ENCODE measurements at regions not wholly inside any gene's neighbourhood (a gene's known extent, or its start where the extent isn't known, plus 50 kb on each side); places are given as distances from the start of the nearest gene placed in this dataset.

DNA sequence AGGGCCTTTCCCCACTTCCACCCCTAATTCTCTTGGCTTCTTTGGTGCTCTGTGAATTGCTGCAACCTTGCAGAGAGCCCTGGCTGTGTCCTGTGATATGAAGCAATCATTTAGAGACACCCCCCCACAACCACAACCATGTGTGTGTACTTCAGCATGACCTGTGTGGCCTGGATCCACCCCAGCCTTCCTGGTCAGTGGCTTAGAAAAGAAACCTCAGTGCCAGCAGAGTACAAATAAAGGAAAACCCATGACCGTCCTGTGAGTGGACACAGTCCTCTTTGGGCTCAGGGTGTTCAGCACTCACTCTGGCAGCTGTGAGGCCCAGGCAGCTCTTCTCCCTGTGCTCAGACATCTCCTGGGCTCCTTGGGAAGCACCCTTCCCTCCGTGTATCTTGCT, 206.6 kb upstream of the DIO3 start:
- peaks cover 12% of the 10 kb centered on the region for H3K4me1 ChIP-seq (ENCODE audit: insufficient read depth, low read length)
- ATAC-seq = no peak

DNA sequence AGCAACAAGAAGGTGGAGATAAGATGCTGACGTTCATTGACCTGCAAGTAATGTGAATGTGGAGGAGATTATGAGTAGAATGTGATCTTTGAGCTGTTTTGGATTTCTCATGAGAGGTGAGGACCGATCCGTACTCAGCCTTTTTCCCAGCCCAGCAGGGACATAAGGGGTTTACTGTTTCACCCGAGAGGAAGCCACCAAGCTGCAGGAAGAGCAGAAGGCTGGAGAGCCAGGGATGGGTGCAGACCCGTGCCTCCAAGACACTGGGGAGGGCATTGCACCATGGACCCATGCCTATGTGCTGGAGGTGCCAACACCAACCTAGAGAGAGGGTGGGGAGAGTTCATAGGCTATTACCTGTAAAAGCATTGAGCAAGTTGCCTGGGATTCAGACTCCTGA, 206.0 kb upstream of the DIO3 start:
- ChIA-PET CTCF (ENCODE audit: low intra/inter-chr PET ratio, low total read pairs) (no interaction called here), POLR2A (no interaction called here)
- DNase-seq (ENCODE audit: low spot score) (no peak), ATAC-seq (no peak), FAIRE-seq (no peak)
- 4% methylated on average over 4 of the region's 5 CpGs for WGBS (ENCODE audit: low lambda C conversion rate)
- intact Hi-C loops (cut with micrococcal nuclease; ENCODE audit: unreplicated experiment) = no loop called here
- Histone ChIP-seq H3K27me3 (ENCODE audit: control insufficient read depth in 1 of 2, insufficient read depth in 2 of 2, low read length in 2 of 2) (peaks cover 0 to 46% of the 10 kb centered on the region in 2 experiments; a peak in 4 of 5 replicates), H3K36me3 (replicated peaks in 1 of 2; ENCODE audit: control insufficient read depth in 1 of 2, insufficient read depth in 2 of 2, low read length in 2 of 2) (no peaks in the 10 kb centered on the region), H2AFZ (ENCODE audit: low read length) (peak overlapping the region; percentile 40), H3K79me2 (ENCODE audit: insufficient read depth, low read length) (no peaks in the 10 kb centered on the region), H3K4me2 (ENCODE audit: low read depth, low read length) (peak overlapping the region; percentile 50), H3K4me3 (replicated peaks in 1 of 3; ENCODE audit: insufficient read depth in 1 of 3, low read depth in 2 of 3, low read length in 3 of 3) (no peak overlapping the region), H3K4me1 (ENCODE audit: insufficient read depth, low read length) (peaks cover 14% of the 10 kb centered on the region), H4K20me1 (ENCODE audit: insufficient read depth, low read length) (no peaks in the 10 kb centered on the region), H3K9ac (ENCODE audit: insufficient read depth, low read depth, low read length) (no peak overlapping the region), H3K27ac (ENCODE audit: extremely low read length, insufficient read depth, low read length) (no peak overlapping the region), H3K9me3 (ENCODE audit: low read length) (no peaks in the 10 kb centered on the region)
- BruUV-seq (replicated peaks) = no TSS peak
- in situ Hi-C loops (cut with HindIII; ENCODE audit: extremely low pct_ligation_motif_present, low pct_unique_long_range_greater_than_20kb) = no loop called here
- TF ChIP-seq ZNF335 (CRISPR knock-in tag; IDR thresholded peaks at IDR 0.05) = no peak
- no peak for TF ChIP-seq STAG1 (CRISPR knock-in tag; IDR thresholded peaks at IDR 0.05)
- TF ChIP-seq MTA3 (CRISPR knock-in tag; IDR thresholded peaks at IDR 0.05) = no peak
- TF ChIP-seq HNRNPL (IDR thresholded peaks at IDR 0.05; ENCODE audit: low read depth, low read length) = no peak
- TF ChIP-seq, protein P1, sequence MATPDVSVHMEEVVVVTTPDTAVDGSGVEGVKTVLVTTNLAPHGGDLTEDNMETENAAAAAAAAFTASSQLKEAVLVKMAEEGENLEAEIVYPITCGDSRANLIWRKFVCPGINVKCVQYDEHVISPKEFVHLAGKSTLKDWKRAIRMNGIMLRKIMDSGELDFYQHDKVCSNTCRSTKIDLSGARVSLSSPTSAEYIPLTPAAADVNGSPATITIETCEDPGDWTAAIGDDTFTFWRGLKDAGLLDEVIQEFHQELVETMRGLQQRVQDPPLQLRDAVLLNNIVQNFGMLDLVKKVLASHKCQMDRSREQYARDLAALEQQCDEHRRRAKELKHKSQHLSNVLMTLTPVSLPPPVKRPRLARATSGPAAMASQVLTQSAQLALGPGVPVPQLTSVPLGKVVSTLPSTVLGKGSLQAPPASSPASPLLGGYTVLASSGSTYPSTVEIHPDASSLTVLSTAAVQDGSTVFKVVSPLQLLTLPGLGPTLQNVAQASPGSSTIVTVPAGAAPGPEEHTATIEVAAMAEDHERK (CRISPR knock-in tag; IDR thresholded peaks at IDR 0.05; ENCODE audit: low read depth) = no peak
- no peak for TF ChIP-seq GPN1 (CRISPR knock-in tag; IDR thresholded peaks at IDR 0.05; ENCODE audit: borderline replicate concordance)
- TF ChIP-seq, protein P2, sequence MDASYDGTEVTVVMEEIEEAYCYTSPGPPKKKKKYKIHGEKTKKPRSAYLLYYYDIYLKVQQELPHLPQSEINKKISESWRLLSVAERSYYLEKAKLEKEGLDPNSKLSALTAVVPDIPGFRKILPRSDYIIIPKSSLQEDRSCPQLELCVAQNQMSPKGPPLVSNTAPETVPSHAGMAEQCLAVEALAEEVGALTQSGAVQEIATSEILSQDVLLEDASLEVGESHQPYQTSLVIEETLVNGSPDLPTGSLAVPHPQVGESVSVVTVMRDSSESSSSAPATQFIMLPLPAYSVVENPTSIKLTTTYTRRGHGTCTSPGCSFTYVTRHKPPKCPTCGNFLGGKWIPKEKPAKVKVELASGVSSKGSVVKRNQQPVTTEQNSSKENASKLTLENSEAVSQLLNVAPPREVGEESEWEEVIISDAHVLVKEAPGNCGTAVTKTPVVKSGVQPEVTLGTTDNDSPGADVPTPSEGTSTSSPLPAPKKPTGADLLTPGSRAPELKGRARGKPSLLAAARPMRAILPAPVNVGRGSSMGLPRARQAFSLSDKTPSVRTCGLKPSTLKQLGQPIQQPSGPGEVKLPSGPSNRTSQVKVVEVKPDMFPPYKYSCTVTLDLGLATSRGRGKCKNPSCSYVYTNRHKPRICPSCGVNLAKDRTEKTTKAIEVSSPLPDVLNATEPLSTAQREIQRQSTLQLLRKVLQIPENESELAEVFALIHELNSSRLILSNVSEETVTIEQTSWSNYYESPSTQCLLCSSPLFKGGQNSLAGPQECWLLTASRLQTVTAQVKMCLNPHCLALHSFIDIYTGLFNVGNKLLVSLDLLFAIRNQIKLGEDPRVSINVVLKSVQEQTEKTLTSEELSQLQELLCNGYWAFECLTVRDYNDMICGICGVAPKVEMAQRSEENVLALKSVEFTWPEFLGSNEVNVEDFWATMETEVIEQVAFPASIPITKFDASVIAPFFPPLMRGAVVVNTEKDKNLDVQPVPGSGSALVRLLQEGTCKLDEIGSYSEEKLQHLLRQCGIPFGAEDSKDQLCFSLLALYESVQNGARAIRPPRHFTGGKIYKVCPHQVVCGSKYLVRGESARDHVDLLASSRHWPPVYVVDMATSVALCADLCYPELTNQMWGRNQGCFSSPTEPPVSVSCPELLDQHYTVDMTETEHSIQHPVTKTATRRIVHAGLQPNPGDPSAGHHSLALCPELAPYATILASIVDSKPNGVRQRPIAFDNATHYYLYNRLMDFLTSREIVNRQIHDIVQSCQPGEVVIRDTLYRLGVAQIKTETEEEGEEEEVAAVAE (CRISPR knock-in tag; IDR thresholded peaks at IDR 0.05; ENCODE audit: borderline replicate concordance) = no peak
- TF ChIP-seq NCOA1 (CRISPR knock-in tag; IDR thresholded peaks at IDR 0.05) = no peak
- no peak for TF ChIP-seq ZNF768 (CRISPR knock-in tag; IDR thresholded peaks at IDR 0.05)

More for the DNA sequence above, 206.6 kb upstream of the DIO3 start:
- Histone ChIP-seq H3K79me2 (ENCODE audit: insufficient read depth, low read length) (no peaks in the 10 kb centered on the region), H3K36me3 (replicated peaks in 1 of 2; ENCODE audit: control insufficient read depth in 1 of 2, insufficient read depth in 2 of 2, low read length in 2 of 2) (no peaks in the 10 kb centered on the region), H3K27ac (ENCODE audit: extremely low read length, insufficient read depth, low read length) (no peak overlapping the region), H3K9me3 (ENCODE audit: low read length) (no peaks in the 10 kb centered on the region), H2AFZ (ENCODE audit: low read length) (peak overlapping the region; percentile 40), H3K4me2 (ENCODE audit: low read depth, low read length) (peak overlapping the region; percentile 50), H3K9ac (ENCODE audit: insufficient read depth, low read depth, low read length) (no peak overlapping the region), H4K20me1 (ENCODE audit: insufficient read depth, low read length) (no peaks in the 10 kb centered on the region), H3K27me3 (ENCODE audit: control insufficient read depth in 1 of 2, insufficient read depth in 2 of 2, low read length in 2 of 2) (peaks cover 0 to 45% of the 10 kb centered on the region in 2 experiments; a peak in 3 of 5 replicates), H3K4me3 (replicated peaks in 1 of 3; ENCODE audit: insufficient read depth in 1 of 3, low read depth in 2 of 3, low read length in 3 of 3) (no peak overlapping the region; a peak in 1 of 6 replicates)
- POLR2A ChIA-PET = no interaction called here
- DNase-seq (ENCODE audit: low spot score) (no peak), FAIRE-seq (no peak)
- in situ Hi-C loops (cut with HindIII; ENCODE audit: extremely low pct_ligation_motif_present, low pct_unique_long_range_greater_than_20kb) = no loop called here
- no TSS peak for BruUV-seq (replicated peaks)
- CTCF ChIA-PET (ENCODE audit: low intra/inter-chr PET ratio, low total read pairs) = no interaction called here
- intact Hi-C loops (cut with micrococcal nuclease; ENCODE audit: unreplicated experiment) = no loop called here
- TF ChIP-seq CHD2 (IDR thresholded peaks at IDR 0.05; ENCODE audit: low read depth, low read length) = no peak
- peak; percentile 53; the same call in 1 of the 2 replicates for TF ChIP-seq CEBPB (IDR thresholded peaks at IDR 0.05; ENCODE audit: borderline replicate concordance, low read depth, low read length)
- no peak for TF ChIP-seq ZNF737 (CRISPR knock-in tag; IDR thresholded peaks at IDR 0.05; ENCODE audit: borderline replicate concordance)
- WGBS (ENCODE audit: low lambda C conversion rate) = 13% methylated on average over 2 of the region's 2 CpGs
